Left lung (tissue), 4 donors: ENCODE measurements at regions not wholly inside any gene's neighbourhood (a gene's known extent, or its start where the extent isn't known, plus 50 kb on each side); places are given as distances from the start of the nearest gene placed in this dataset.

Source experiments
- ATAC-seq: fragments of 200-7000 bp; cut with Tn5 transposase; one replicate; pipeline ENCODE4 v1.9.1; 2020; ENCODE audit warnings: moderate library complexity
- DNase-seq, 4 donors: peaks; one replicate each; pipeline ENCODE4 v3.0.0-alpha.2; 2013 to 2020
- H3K27ac ChIP-seq, 2 donors: fragments of 200-600 bp; sonication (generic) in 1 of 2; one replicate each; pipeline versions ENCODE4 v1.5.0 to v1.8.0; 2020 to 2021
- H3K27me3 ChIP-seq, 2 donors: fragments of 200-600 bp; sonication (generic) in 1 of 2; one replicate each; pipeline versions ENCODE4 v1.5.0 to v1.8.0; 2020 to 2021
- H3K36me3 ChIP-seq, 2 donors: fragments of 200-600 bp; sonication (generic) in 1 of 2; one replicate each; pipeline versions ENCODE4 v1.5.0 to v1.8.0; 2020 to 2021
- H3K4me1 ChIP-seq, 2 donors: fragments of 200-600 bp; one replicate each; pipeline ENCODE4 v1.8.0; 2021
- H3K4me3 ChIP-seq, 2 donors: fragments of 200-600 bp; sonication (generic) in 1 of 2; one replicate each; pipeline versions ENCODE4 v1.5.0 to v1.8.0; 2020 to 2021; ENCODE audit warnings: mild to moderate bottlenecking in 1 of 2
- H3K9me3 ChIP-seq, 2 donors: fragments of 200-600 bp; sonication (generic) in 1 of 2; one replicate each; pipeline versions ENCODE4 v1.5.0 to v1.8.0; 2020 to 2021
- intact Hi-C, 2 donors: fragments of 100-400 bp; cut with DNase I; formaldehyde crosslinking; loops; one replicate each; pipeline versions ENCODE4 v1.11.2 to v1.14.2; 2022
- TF ChIP-seq, protein P1 (sequence below), 2 donors: fragments of 200-600 bp; sonication (generic) in 1 of 2; IDR thresholded peaks; one replicate each; pipeline versions ENCODE4 v1.5.0 to v1.8.0; 2021; ENCODE audit warnings: antibody characterized with exemption in 2 of 2
- donor health status: DM: no; HTN: yes; CAD: no.
- donor health status: DM: no; HTN: no; CAD: no.

DNA sequence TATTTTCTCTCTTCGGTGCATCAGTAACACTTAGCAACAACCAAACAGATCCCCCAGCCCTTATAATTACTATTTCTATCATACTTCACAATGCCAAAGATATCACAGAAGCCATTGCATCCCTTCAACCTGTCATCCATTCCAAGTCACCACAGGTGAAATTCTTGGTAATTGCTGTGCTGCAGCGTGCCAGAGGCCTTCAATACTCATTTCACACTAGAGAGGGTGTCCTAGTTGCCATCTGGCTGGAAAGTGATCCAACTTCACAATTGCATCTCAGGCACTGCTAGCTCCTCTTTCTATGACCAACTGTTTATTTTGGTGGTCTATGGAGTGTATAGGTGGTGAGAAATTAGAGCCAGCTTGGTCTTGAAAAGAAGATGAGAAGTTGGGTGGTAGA is 131.2 kb downstream of the NUP35 start:
- no peak overlapping the region for H3K4me3 ChIP-seq
- H3K27me3 ChIP-seq: no peaks in the 10 kb centered on the region
- TF ChIP-seq, protein P1, sequence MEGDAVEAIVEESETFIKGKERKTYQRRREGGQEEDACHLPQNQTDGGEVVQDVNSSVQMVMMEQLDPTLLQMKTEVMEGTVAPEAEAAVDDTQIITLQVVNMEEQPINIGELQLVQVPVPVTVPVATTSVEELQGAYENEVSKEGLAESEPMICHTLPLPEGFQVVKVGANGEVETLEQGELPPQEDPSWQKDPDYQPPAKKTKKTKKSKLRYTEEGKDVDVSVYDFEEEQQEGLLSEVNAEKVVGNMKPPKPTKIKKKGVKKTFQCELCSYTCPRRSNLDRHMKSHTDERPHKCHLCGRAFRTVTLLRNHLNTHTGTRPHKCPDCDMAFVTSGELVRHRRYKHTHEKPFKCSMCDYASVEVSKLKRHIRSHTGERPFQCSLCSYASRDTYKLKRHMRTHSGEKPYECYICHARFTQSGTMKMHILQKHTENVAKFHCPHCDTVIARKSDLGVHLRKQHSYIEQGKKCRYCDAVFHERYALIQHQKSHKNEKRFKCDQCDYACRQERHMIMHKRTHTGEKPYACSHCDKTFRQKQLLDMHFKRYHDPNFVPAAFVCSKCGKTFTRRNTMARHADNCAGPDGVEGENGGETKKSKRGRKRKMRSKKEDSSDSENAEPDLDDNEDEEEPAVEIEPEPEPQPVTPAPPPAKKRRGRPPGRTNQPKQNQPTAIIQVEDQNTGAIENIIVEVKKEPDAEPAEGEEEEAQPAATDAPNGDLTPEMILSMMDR (IDR thresholded peaks at IDR 0.05): no peak
- no peaks in the 10 kb centered on the region for H3K36me3 ChIP-seq
- no peak overlapping the region for H3K27ac ChIP-seq
- intact Hi-C loops: no loop called here
- H3K9me3 ChIP-seq: no peaks in the 10 kb centered on the region
- DNase-seq: no peak
- no peak for ATAC-seq
- no peaks in the 10 kb centered on the region for H3K4me1 ChIP-seq

DNA sequence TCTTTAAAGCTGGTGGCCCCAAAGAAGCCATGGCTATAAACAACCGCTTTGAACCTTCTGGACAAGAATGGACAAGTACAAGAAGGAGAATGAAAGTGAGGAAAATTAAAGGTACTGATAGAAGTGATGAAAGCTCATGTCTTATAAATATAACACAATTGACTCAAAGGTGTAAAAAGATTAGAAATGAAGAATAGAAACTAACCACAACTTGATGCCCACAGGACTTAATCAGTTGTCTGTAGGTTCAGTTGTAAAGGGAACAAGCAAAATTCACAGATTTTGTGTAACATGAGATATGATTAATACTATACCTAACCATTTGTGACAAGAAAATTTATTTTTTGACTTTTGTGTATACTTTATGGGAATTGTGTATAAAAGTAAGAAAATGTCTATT is 135.7 kb downstream of the NUP35 start:
- Histone ChIP-seq H3K27me3 (no peaks in the 10 kb centered on the region), H3K27ac (no peak overlapping the region), H3K4me1 (no peaks in the 10 kb centered on the region), H3K4me3 (no peak overlapping the region), H3K36me3 (no peaks in the 10 kb centered on the region), H3K9me3 (peaks cover 0 to 18% of the 10 kb centered on the region in 2 donors)
- DNase-seq (no peak), ATAC-seq (no peak)
- TF ChIP-seq, protein P1 (IDR thresholded peaks at IDR 0.05): no peak
- intact Hi-C loops: no loop called here

DNA sequence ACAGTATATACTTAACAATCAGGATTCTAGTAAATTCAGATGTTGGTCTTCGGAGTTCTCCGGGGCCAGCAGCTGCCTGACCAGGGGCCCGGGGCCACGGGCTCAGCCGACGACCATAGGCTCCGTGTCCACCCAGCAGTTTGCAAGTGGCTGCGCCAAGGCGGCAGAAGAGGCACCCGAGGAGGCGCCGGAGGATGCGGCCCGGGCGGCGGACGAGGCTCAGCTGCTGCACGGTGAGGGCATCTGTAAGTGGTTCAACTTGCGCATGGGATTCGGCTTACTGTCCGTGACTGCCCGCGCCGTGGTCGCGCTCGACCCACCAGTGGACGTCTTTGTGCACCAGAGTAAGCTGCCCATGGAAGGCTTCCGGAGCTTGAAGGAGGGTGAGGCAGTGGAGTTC is 136.3 kb downstream of the NUP35 start:
- Histone ChIP-seq H3K27me3 (no peaks in the 10 kb centered on the region), H3K4me3 (no peak overlapping the region), H3K27ac (no peak overlapping the region), H3K4me1 (no peaks in the 10 kb centered on the region), H3K9me3 (peaks cover 0 to 19% of the 10 kb centered on the region in 2 donors), H3K36me3 (no peaks in the 10 kb centered on the region)
- ATAC-seq (no peak), DNase-seq (peak in 1 of 4 donors; percentile 65)
- intact Hi-C loops: no loop called here
- TF ChIP-seq, protein P1 (IDR thresholded peaks at IDR 0.05): no peak

DNA sequence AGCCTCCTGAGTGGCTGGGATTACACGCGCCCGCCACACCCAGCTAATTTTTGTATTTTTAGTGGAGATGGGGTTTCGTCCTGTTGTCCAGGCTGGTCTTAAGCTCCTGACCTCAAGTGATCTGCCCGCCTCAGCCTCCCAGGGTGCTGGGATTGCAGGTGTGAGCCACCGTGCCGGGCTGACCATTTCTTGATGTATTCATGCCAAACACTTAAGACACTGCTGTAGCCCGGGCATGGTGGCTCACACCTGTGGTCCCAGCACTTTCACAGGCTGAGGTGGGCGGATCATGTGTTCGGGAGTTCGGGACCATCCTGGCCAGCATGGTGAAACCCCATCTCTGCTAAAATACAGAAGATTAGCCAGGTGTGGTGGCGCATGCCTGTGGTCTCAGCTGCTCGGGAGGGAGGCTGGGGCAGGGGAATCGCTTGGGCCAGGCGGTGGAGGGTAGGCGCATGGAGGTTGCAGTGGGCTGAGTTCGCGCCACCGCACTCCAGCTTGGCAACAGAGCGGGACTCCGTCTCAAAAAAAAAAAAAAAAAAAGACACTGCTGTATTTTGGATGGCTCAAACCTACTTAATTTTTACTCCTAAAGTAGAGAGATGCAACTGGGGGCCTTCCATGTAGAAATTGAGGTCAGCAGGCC is 140.8 kb downstream of the NUP35 start:
- H3K4me1 ChIP-seq: no peaks in the 10 kb centered on the region
- H3K4me3 ChIP-seq: no peak overlapping the region
- ATAC-seq (no peak), DNase-seq (peak in 1 of 4 donors; percentile 64)
- H3K27ac ChIP-seq: no peak overlapping the region
- intact Hi-C loops: no loop called here
- TF ChIP-seq, protein P1 (IDR thresholded peaks at IDR 0.05): no peak
- H3K36me3 ChIP-seq: no peaks in the 10 kb centered on the region
- no peaks in the 10 kb centered on the region for H3K27me3 ChIP-seq
- peaks cover 0 to 37% of the 10 kb centered on the region in 2 donors for H3K9me3 ChIP-seq

DNA sequence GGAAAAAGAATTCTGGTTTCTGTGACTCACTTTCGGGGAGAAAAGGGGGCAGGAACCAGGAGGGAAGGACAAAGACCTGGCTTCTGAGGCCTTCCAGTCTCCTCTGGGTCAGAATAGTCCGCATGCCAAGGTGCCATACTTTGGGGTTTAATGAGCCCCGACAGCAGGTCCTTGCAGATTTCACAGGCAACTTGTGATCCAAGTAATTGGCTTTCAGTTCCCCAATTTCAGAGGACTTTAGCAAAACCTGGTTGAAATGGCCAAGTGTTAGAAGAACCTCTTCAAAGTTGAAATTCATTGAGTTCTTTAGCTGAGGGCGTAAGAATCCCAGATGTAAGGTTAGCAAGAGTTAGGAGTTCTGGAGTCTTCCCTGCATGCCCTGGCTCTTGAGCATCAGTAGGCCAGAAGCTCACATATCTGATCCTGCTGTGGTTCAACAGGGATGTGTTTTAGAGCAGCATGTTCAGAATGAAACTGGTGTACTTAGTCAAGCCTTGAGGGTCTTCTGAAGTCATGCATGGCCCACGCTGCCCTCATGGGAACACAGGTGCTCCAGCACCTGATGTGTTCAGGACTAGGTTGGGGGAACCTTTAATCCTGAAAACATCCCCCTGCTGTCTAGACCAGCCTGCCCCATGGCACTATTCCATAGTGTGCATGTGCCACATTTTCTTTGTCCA is 143.0 kb downstream of the NUP35 start:
- intact Hi-C loops: no loop called here

More for the DNA sequence above, 143.0 kb downstream of the NUP35 start:
- ATAC-seq (no peak), DNase-seq (no peak)
- TF ChIP-seq, protein P1 (IDR thresholded peaks at IDR 0.05): no peak
- no peaks in the 10 kb centered on the region for H3K36me3 ChIP-seq
- H3K27ac ChIP-seq: no peak overlapping the region
- no peak overlapping the region for H3K4me3 ChIP-seq
- peaks cover 0 to 31% of the 10 kb centered on the region in 2 donors for H3K9me3 ChIP-seq
- H3K27me3 ChIP-seq: no peaks in the 10 kb centered on the region
- H3K4me1 ChIP-seq: no peaks in the 10 kb centered on the region
